Liver (tissue), 3 donors: ENCODE measurements at regions not wholly inside any gene's neighbourhood (a gene's known extent, or its start where the extent isn't known, plus 50 kb on each side); places are given as distances from the start of the nearest gene placed in this dataset.

ENCODE experiments used
- EGR1 ChIP-seq, 2 donors: IDR thresholded peaks; 2 replicates each; pipeline ENCODE4 v1.6.1; 2016 to 2018; ENCODE audit warnings: antibody characterized with exemption in 2 of 2, low read depth in 2 of 2
- FOXA1 ChIP-seq: IDR thresholded peaks from 2 replicates; pipeline ENCODE4 v1.6.1; 2016; ENCODE audit warnings: antibody characterized with exemption
- HNF4G ChIP-seq: IDR thresholded peaks from 2 replicates; pipeline ENCODE4 v1.6.1; 2016; ENCODE audit warnings: antibody characterized with exemption
- JUND ChIP-seq, 2 donors: IDR thresholded peaks; 2 replicates each; pipeline ENCODE4 v1.6.1; 2016; ENCODE audit warnings: antibody characterized with exemption in 2 of 2
- RAD21 ChIP-seq, 2 donors: IDR thresholded peaks; 2 replicates each; pipeline ENCODE4 v1.6.1; 2016; ENCODE audit warnings: antibody characterized with exemption in 2 of 2, mild to moderate bottlenecking in 2 of 2
- RXRA ChIP-seq, 2 donors: IDR thresholded peaks; 2 replicates each; pipeline ENCODE4 v1.6.1; 2017 to 2018; ENCODE audit warnings: antibody characterized with exemption in 2 of 2, mild to moderate bottlenecking in 1 of 2
- TAF1 ChIP-seq: conservative IDR thresholded peaks from 2 replicates; pipeline ENCODE4 v1.6.1; 2016; ENCODE audit warnings: antibody characterized with exemption, mild to moderate bottlenecking
- TF ChIP-seq, protein P1 (sequence below): fragments of 150-350 bp; IDR thresholded peaks from 2 replicates; pipeline ENCODE4 v1.5.1; 2017; ENCODE audit warnings: improper control_type of control experiment, low read depth, low read length; ENCODE audit not compliant: missing input control
- TF ChIP-seq, protein P2 (sequence below): IDR thresholded peaks from 2 replicates; pipeline ENCODE4 v1.6.1; 2016; ENCODE audit warnings: antibody characterized with exemption
- TF ChIP-seq, protein P3 (sequence below): IDR thresholded peaks from 2 replicates; pipeline ENCODE4 v1.6.1; 2016; ENCODE audit warnings: antibody characterized with exemption, mild to moderate bottlenecking
- TF ChIP-seq, protein P4 (sequence below): IDR thresholded peaks from 2 replicates; pipeline ENCODE4 v1.6.1; 2016; ENCODE audit warnings: antibody characterized with exemption
- donor health status: healthy.
- donor health status: healthy.

DNA sequence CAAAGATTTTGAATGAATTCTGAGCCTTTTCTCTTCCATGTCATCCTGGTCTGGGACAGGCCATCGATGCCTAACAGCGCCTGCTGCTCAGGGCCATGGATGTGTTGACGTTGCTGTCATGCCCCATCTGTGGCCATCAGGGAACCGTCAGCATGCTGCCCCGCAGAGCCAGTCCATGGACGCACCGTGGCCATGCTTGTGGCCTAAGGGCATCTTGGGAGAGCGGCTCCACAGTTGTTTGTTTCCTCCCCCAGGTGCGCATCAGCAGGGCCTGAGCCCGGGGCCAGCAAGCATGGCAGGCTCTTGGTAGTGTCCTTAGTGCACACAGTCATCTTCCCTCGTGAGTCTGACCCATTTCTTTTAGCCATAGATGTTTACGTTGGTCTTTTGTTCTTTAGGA is 142.7 kb downstream of the VAPA start:
- TF ChIP-seq RAD21 (IDR thresholded peaks at IDR 0.05) (no peak), HNF4G (no peak), JUND (IDR thresholded peaks at IDR 0.05) (no peak), EGR1 (IDR thresholded peaks at IDR 0.05; ENCODE audit: low read depth in 2 of 2) (no peak), FOXA1 (no peak), TAF1 (no peak), RXRA (IDR thresholded peaks at IDR 0.05) (no peak)
- TF ChIP-seq, protein P1, sequence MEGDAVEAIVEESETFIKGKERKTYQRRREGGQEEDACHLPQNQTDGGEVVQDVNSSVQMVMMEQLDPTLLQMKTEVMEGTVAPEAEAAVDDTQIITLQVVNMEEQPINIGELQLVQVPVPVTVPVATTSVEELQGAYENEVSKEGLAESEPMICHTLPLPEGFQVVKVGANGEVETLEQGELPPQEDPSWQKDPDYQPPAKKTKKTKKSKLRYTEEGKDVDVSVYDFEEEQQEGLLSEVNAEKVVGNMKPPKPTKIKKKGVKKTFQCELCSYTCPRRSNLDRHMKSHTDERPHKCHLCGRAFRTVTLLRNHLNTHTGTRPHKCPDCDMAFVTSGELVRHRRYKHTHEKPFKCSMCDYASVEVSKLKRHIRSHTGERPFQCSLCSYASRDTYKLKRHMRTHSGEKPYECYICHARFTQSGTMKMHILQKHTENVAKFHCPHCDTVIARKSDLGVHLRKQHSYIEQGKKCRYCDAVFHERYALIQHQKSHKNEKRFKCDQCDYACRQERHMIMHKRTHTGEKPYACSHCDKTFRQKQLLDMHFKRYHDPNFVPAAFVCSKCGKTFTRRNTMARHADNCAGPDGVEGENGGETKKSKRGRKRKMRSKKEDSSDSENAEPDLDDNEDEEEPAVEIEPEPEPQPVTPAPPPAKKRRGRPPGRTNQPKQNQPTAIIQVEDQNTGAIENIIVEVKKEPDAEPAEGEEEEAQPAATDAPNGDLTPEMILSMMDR, result no peak
- TF ChIP-seq, protein P2, sequence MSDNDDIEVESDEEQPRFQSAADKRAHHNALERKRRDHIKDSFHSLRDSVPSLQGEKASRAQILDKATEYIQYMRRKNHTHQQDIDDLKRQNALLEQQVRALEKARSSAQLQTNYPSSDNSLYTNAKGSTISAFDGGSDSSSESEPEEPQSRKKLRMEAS, result no peak
- TF ChIP-seq, protein P3, sequence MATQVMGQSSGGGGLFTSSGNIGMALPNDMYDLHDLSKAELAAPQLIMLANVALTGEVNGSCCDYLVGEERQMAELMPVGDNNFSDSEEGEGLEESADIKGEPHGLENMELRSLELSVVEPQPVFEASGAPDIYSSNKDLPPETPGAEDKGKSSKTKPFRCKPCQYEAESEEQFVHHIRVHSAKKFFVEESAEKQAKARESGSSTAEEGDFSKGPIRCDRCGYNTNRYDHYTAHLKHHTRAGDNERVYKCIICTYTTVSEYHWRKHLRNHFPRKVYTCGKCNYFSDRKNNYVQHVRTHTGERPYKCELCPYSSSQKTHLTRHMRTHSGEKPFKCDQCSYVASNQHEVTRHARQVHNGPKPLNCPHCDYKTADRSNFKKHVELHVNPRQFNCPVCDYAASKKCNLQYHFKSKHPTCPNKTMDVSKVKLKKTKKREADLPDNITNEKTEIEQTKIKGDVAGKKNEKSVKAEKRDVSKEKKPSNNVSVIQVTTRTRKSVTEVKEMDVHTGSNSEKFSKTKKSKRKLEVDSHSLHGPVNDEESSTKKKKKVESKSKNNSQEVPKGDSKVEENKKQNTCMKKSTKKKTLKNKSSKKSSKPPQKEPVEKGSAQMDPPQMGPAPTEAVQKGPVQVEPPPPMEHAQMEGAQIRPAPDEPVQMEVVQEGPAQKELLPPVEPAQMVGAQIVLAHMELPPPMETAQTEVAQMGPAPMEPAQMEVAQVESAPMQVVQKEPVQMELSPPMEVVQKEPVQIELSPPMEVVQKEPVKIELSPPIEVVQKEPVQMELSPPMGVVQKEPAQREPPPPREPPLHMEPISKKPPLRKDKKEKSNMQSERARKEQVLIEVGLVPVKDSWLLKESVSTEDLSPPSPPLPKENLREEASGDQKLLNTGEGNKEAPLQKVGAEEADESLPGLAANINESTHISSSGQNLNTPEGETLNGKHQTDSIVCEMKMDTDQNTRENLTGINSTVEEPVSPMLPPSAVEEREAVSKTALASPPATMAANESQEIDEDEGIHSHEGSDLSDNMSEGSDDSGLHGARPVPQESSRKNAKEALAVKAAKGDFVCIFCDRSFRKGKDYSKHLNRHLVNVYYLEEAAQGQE, result no peak
- TF ChIP-seq, protein P4, sequence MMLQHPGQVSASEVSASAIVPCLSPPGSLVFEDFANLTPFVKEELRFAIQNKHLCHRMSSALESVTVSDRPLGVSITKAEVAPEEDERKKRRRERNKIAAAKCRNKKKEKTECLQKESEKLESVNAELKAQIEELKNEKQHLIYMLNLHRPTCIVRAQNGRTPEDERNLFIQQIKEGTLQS, result no peak
